Gastrocnemius medialis (tissue), 4 donors: ENCODE measurements at regions not wholly inside any gene's neighbourhood (a gene's known extent, or its start where the extent isn't known, plus 50 kb on each side); places are given as distances from the start of the nearest gene placed in this dataset.
"Not testable (repeated sequence)": the region's sequence is repeated elsewhere in the genome, so short reads cannot be mapped to it uniquely, and the experiment has no call there.

Experiments
- ATAC-seq, 2 donors: fragments of 150-250 bp; one replicate each; pipeline ENCODE4 v1.9.1; 2016
- DNase-seq, 2 donors: peaks; one replicate each; pipeline ENCODE4 v3.0.0-alpha.2; 2019
- H3K27ac ChIP-seq, 4 donors: fragments of 200-600 bp; sonication (generic); 1 replicate in 1 of 4; 2 replicates in 3 of 4; pipeline ENCODE4 v1.5.1; 2016 to 2018; ENCODE audit warnings: mild to moderate bottlenecking in 2 of 4, moderate library complexity in 1 of 4
- H3K27me3 ChIP-seq, 3 donors: fragments of 200-600 bp; sonication (generic) in 2 of 3; 1 replicate in 1 of 3; 2 replicates in 2 of 3; pipeline versions ENCODE4 v1.5.1 to v1.6.0; 2016 to 2019; ENCODE audit warnings: mild to moderate bottlenecking in 1 of 3, moderate library complexity in 1 of 3
- H3K36me3 ChIP-seq, 2 donors: fragments of 200-600 bp; sonication (generic) in 1 of 2; one replicate each; pipeline ENCODE4 v1.5.1; 2017 to 2018
- H3K4me1 ChIP-seq, 2 donors: fragments of 200-600 bp; sonication (generic) in 1 of 2; one replicate each; pipeline ENCODE4 v1.5.1; 2016 to 2017; ENCODE audit warnings: mild to moderate bottlenecking in 2 of 2
- H3K4me3 ChIP-seq, 4 donors: fragments of 200-600 bp; sonication (generic) in 3 of 4; 1 replicate in 1 of 4; 2 replicates in 3 of 4; pipeline ENCODE4 v1.5.1; 2016 to 2019; ENCODE audit warnings: mild to moderate bottlenecking in 2 of 4
- H3K9me3 ChIP-seq, 3 donors: fragments of 200-600 bp; sonication (generic) in 2 of 3; 1 replicate in 1 of 3; 2 replicates in 2 of 3; pipeline ENCODE4 v1.5.1; 2016 to 2019
- POLR2A ChIP-seq, 2 donors: fragments of 450-650 bp; IDR thresholded peaks; one replicate each; pipeline ENCODE4 v1.6.1; 2017; ENCODE audit warnings: antibody characterized with exemption in 2 of 2, mild to moderate bottlenecking in 2 of 2, moderate library complexity in 2 of 2
- in situ Hi-C, 4 donors: fragments of 200-750 bp; cut with MboI; loops; one replicate each; pipeline versions ENCODE4 v1.15.0 to v1.8.0; 2017; ENCODE audit warnings: low sequenced_read_pairs in 4 of 4
- intact Hi-C: fragments of 100-400 bp; cut with DNase I; formaldehyde crosslinking; loops from one replicate; pipeline ENCODE4 v1.15.1; 2023; ENCODE audit warnings: low total_unique reads
- TF ChIP-seq, protein P1 (sequence below), 5 experiments: fragments of 450-650 bp in 3 of 5; fragments of 200-600 bp in 2 of 5; sonication (generic) in 2 of 5; IDR thresholded peaks in 4 of 5; conservative IDR thresholded peaks in 1 of 5; 1 replicate in 4 of 5; 2 replicates in 1 of 5; pipeline ENCODE4 v1.5.1; 2016 to 2019; ENCODE audit warnings: antibody characterized with exemption in 5 of 5, mild to moderate bottlenecking in 3 of 5, moderate library complexity in 3 of 5

DNA sequence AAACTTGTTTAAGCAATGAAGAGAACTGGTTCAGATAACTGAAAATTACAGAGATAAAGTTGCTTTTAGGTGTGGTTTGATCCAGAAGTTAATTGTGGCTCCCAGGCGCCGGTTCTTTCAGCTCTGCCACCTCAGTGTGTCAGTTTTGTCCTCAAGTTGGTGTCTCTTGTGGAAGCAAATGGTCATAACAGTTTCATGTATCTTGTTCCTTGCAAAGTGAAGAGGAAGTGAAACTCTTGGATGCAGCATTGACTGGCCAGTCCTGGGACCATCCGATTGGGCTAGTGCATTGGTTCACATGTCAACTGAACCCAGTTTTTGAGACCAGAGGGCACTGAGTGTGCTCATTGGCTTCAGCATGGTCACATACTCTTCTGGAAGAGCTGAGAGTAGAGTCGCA, 181.4 kb upstream of the GRM7 start:
- DNase-seq (no peak), ATAC-seq (no peak)
- no peak overlapping the region for H3K4me3 ChIP-seq
- intact Hi-C loops, result no loop called here
- no peak for TF ChIP-seq POLR2A (IDR thresholded peaks at IDR 0.05)
- H3K27ac ChIP-seq, result no peak overlapping the region
- no peaks in the 10 kb centered on the region for H3K36me3 ChIP-seq
- H3K9me3 ChIP-seq, result no peaks in the 10 kb centered on the region
- H3K4me1 ChIP-seq, result no peaks in the 10 kb centered on the region
- no peaks in the 10 kb centered on the region for H3K27me3 ChIP-seq
- in situ Hi-C loops, result no loop called here

DNA sequence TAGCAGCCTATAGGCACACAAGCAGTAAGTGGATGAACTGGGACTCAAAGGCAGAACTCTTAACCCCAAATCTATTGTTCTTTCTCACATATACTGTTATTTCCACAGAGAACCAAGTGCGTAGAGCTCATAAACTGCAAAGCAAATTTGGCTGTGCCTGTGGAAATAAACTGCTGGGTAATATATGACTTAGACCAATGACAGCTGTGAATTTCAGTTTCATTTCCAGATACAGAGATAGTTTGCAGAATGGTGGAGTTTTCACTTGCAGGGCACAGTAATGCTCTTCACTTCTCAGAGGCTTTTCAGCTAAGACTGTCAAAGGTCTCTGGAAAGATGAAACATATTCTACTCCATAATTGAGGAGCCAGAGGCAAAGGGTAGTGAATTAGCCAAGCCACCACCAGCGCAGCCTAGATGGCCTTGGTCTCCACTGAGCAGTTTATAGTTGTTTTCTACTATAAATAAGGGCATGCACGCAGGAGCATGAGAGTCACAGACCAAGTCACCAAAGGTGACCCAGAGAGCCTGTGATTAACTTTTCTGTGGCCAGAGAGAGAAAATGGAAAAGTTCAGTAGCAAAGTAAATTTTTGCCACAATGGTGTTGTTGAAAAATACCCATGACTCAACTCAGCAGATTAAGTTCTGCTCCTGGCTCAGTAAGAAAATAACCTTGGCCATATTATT, 180.7 kb upstream of the GRM7 start:
- Histone ChIP-seq H3K4me3 (no peak overlapping the region), H3K4me1 (no peaks in the 10 kb centered on the region), H3K27me3 (no peaks in the 10 kb centered on the region), H3K36me3 (no peaks in the 10 kb centered on the region), H3K9me3 (no peaks in the 10 kb centered on the region), H3K27ac (no peak overlapping the region)
- in situ Hi-C loops (no loop called here), intact Hi-C loops (no loop called here)
- no peak for DNase-seq
- TF ChIP-seq, protein P1, sequence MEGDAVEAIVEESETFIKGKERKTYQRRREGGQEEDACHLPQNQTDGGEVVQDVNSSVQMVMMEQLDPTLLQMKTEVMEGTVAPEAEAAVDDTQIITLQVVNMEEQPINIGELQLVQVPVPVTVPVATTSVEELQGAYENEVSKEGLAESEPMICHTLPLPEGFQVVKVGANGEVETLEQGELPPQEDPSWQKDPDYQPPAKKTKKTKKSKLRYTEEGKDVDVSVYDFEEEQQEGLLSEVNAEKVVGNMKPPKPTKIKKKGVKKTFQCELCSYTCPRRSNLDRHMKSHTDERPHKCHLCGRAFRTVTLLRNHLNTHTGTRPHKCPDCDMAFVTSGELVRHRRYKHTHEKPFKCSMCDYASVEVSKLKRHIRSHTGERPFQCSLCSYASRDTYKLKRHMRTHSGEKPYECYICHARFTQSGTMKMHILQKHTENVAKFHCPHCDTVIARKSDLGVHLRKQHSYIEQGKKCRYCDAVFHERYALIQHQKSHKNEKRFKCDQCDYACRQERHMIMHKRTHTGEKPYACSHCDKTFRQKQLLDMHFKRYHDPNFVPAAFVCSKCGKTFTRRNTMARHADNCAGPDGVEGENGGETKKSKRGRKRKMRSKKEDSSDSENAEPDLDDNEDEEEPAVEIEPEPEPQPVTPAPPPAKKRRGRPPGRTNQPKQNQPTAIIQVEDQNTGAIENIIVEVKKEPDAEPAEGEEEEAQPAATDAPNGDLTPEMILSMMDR (IDR thresholded peaks at IDR 0.05 in 4 of 5, conservative IDR thresholded peaks at IDR 0.05 in 1 of 5), result no peak
- no peak for TF ChIP-seq POLR2A (IDR thresholded peaks at IDR 0.05)
- no peak for ATAC-seq

DNA sequence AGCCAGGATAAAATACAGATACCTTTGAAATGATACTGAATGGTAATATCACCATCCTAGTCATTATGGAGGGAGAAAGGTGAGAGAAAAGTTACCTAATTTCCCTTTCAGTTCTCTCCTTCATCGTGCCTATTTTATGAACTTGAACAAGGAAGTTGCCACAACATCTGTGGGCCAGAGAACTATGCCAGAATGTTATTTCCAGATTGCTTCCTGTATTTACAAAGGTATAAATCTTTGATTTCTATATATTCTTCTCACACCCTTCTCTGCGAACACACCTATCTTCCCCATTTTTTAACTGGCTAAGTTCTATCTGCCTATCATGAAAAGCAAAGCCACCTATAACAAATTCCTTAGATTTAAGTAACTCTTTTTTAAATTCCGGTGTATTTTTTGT, 163.6 kb upstream of the GRM7 start:
- no peak overlapping the region for H3K4me3 ChIP-seq
- DNase-seq, result no peak
- H3K27ac ChIP-seq, result no peak overlapping the region
- no peaks in the 10 kb centered on the region for H3K4me1 ChIP-seq
- in situ Hi-C loops (no loop called here), intact Hi-C loops (no loop called here)
- TF ChIP-seq, protein P1 (IDR thresholded peaks at IDR 0.05 in 4 of 5, conservative IDR thresholded peaks at IDR 0.05 in 1 of 5), result no peak
- TF ChIP-seq POLR2A (IDR thresholded peaks at IDR 0.05), result no peak
- ATAC-seq, result no peak
- no peaks in the 10 kb centered on the region for H3K36me3 ChIP-seq
- H3K27me3 ChIP-seq, result no peaks in the 10 kb centered on the region
- H3K9me3 ChIP-seq, result no peaks in the 10 kb centered on the region

DNA sequence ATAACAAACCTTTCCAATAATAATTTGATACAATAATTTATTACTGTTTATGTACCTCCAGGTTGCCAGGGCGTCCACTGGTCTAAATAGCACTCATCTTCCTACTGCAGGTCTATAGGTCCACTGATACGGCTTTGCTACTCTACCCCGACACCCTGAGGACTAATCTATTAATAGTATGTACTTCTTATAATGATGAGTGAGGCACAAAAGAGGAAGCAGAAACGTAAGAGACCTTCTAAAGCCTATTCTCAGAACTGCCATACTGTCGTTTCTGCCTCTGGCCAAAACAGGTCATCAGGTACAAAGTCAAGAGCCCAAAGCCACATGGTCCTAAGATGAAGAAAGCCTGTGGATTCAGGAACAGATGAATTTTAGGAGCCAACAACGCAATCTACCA, 163.2 kb upstream of the GRM7 start:
- ATAC-seq (no peak), DNase-seq (no peak)
- Histone ChIP-seq H3K4me3 (no peak overlapping the region), H3K27me3 (no peaks in the 10 kb centered on the region), H3K27ac (no peak overlapping the region), H3K4me1 (no peaks in the 10 kb centered on the region), H3K9me3 (no peaks in the 10 kb centered on the region), H3K36me3 (no peaks in the 10 kb centered on the region)
- intact Hi-C loops (no loop called here), in situ Hi-C loops (no loop called here)
- TF ChIP-seq, protein P1 (IDR thresholded peaks at IDR 0.05 in 4 of 5, conservative IDR thresholded peaks at IDR 0.05 in 1 of 5), result no peak
- no peak for TF ChIP-seq POLR2A (IDR thresholded peaks at IDR 0.05)

DNA sequence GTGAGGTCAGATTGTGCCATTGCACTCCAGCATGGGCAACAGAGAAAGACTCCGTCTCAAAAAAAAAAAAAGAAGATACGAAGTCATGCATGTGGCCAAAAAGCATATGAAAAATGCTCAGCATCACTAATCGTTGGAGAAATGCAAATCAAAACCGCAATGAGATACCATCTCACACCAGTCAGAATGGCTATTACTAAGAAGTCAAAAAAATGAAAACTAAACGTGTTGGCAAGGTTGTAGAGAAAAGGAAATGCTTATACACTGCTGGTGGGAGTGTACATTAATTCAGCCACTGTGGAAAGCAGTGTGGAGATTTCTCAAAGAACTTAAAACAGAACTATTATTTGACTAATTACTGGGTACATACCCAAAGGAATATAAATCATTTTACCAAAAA, 156.1 kb upstream of the GRM7 start:
- H3K4me1 ChIP-seq, intact Hi-C loops, H3K27ac ChIP-seq, H3K9me3 ChIP-seq, ATAC-seq, in situ Hi-C loops, H3K36me3 ChIP-seq, DNase-seq, H3K4me3 ChIP-seq, H3K27me3 ChIP-seq: not testable (repeated sequence)

DNA sequence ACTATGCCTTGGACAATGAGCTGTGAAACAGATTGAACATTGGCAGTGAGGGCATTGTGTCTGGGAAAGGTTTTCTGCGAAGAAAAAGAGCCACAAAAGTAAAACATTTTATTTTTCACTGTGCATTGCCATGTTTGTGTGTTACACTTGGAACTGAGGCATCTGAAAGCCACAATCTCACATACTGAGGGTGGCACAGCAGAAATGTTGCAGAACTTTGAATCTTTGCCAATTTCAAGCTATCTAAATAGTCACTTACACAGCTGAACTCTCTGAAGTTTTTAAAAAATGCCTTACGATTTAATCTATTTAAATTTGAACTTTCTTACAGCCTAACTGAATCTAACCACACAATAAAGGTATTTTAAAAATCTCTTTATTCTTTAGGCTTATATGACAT, 154.1 kb upstream of the GRM7 start:
- ATAC-seq, result no peak
- Histone ChIP-seq H3K36me3 (no peaks in the 10 kb centered on the region), H3K27ac (no peak overlapping the region), H3K4me3 (no peak overlapping the region), H3K9me3 (no peaks in the 10 kb centered on the region), H3K27me3 (no peaks in the 10 kb centered on the region), H3K4me1 (no peaks in the 10 kb centered on the region)
- intact Hi-C loops, result no loop called here
- DNase-seq, result no peak
- TF ChIP-seq, protein P1 (IDR thresholded peaks at IDR 0.05 in 4 of 5, conservative IDR thresholded peaks at IDR 0.05 in 1 of 5), result no peak
- no peak for TF ChIP-seq POLR2A (IDR thresholded peaks at IDR 0.05)
- in situ Hi-C loops, result no loop called here
